NK-92 treated with Interleukin-12 subunit alpha and Interleukin-12 subunit beta, amount 100 ng/mL, for 24 hours (cell line): ENCODE measurements at regions not wholly inside any gene's neighbourhood (a gene's known extent, or its start where the extent isn't known, plus 50 kb on each side); places are given as distances from the start of the nearest gene placed in this dataset.
"Not testable (repeated sequence)": the region's sequence is repeated elsewhere in the genome, so short reads cannot be mapped to it uniquely, and the experiment has no call there.

Experiments used
- DNase-seq: peaks from one replicate; lab custom pipeline; 2025; lab: John Stamatoyannopoulos, UW

DNA sequence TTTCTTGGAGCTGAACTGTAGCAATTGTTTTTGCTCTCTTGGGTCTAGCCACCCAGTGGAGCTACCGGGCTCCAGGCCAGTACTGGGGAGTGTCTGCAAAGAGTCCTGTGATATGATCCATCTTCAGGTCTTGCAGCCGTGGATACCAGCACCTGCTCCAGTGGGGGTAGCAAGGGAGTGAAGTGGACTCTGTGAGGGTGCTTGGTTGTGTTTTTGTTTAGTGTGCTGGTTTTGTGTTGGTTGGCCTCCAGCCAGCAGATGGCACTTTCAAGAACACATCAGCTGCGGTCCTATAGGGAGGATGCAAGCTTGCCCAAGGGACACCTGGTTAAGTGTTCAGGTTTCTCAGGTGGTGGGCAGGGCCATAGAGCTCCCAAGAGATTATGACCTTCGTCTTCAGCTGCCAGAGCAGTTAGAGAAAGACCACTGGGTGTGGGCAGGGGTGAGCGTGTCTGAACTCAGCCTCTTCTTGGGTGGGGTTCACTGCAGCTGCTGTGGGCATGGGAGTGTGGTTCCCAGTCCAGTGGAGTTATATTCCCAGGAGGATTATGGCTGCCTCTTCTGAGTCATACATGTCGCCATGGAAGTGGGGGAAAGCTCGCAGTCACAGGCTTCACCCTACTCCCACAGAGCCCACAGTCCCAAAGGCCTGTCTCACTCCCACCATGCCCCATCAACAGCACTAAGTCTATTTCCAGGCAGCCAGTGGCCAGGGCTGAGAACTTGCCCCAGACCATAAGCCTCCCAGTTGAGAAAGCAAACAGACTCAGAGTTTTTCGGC, 811.6 kb downstream of the GLUD2 start:
- DNase-seq: no peak

DNA sequence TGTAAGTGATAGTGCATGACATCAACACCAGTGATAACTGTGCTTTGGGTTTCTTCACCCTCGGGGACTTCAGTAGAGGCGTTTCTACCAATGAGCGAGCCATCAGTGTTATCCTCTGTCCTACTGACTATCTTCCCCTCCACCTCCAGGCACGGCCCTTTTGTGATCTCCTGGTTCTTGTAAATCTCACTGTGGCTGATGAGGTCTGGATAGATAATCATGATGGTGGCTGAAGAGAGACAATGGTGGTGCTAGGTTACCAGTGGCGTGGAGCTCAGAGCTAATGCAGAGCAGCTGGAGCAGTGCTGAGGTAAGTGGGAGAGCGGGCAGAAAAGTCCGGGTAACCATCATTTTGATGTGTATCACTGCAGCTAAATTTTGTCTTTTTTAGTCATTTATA, 816.6 kb downstream of the GLUD2 start:
- no peak for DNase-seq

DNA sequence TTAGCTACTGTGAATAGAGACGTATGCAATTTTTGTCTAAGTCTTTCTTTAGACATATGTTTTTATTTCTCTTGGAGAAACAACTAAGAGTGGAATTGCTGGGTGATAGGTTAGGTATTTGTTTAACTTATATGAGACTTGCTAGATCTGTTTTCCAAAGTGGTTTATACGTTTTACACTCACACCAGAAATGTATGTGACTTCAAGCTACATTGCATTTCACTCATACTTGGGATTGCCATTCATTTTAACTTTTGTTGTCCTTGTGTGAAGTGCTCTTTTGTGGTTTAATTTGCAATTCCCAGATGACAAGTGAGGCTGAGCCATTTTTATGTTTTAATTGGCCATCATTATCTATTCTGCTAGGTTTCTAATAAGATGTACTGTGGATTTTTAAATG, 817.2 kb downstream of the GLUD2 start:
- no peak for DNase-seq

DNA sequence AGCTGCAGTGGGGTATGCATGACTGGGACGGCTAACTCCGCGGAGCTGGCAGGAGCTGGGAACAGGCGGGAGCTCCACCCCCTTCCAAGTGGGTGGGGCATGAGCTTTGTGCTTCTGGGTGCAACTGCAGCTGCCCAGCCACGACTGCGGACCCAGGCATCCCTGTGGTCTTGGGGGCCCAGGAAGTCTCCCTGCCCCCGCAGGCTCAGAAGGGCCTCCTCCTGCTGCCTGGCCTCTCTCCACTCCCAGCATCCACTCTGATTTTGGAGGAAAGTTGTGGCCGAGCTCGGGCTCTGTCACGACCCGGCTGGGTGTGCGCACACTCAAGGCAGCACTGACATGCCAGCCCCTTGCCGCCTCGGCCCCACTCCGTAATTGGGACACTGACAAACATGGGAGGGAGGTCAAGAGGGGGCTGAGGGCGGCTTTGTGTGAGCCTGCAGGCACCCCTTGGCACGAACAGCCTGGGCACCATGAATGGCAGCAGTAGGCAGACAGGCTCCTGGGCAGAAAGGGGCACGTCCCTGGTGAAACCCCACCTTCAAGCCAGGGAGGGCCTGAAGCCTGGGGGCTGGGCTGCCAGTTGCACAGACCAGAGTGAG, 822.6 kb downstream of the GLUD2 start:
- DNase-seq: no peak

DNA sequence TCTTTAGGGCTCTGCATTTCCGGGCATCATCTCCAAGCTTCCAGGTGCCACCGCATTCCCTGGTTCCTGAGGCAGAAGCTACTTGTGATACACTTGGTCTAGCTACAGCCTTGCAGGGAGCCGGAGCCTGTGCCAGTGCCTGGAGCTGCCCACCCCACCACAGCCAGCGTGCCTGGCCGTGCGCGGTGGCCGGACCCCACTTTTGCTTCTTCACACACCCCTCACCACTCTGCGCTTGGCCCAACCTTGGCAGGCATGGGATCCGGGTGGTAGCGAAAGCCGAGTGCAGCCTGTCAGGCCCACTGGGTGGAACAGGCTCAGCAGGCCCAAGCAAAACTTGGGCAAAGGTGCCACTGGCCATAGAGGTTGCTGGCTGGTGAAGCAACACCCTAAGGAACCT, 823.7 kb downstream of the GLUD2 start:
- DNase-seq: no peak

DNA sequence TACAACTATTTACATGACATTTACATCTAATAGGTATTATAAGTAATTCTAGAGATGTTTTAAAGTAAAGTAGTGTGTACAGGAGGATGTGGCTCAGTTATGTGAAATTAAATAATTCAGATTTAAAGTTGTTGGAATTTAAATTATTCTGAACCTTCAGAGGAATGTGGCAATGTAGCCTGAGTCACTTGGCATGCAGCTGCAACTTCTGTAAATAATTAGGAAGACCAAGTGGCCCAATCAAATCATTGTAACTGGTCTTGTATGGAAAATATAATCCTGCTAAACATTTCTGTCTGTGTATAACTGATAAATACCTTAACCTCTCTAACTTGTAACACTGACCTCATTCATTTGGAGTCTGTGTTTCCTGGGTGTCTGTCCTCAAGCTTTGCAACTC, 828.9 kb downstream of the GLUD2 start:
- DNase-seq: no peak

DNA sequence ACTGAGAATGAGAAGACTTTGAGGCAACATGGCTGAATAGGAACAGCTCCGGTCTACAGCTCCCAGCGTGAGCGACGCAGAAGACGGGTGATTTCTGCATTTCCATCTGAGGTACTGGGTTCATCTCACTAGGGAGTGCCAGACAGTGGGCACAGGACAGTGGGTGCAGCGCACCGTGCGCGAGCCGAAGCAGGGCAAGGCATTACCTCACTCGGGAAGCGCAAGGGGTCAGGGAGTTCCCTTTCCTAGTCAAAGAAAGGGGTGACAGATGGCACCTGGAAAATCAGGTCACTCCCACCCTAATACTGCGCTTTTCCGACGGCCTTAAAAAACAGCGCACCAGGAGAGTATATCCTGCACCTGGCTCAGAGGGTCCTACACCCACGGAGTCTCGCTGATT, 829.9 kb downstream of the GLUD2 start:
- not testable (repeated sequence) for DNase-seq

DNA sequence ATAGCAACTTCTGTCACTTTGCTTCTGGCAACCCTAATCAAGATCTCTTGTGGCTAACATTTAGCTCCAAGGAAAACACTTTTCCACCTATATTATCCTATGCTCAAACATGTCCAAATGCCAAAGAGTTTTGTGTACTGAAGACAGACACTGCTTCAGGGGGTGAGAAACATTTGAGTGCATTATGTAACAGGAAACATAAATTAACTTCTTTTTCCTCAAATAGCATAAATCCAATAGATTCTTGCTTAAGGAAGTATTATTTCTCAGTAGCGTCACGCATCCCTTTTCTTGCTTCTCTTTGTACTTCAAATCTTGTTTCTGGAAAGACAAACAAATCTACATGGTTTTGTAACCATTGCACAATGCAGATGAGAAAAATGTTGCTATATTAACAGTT, 839.1 kb downstream of the GLUD2 start:
- DNase-seq: no peak

DNA sequence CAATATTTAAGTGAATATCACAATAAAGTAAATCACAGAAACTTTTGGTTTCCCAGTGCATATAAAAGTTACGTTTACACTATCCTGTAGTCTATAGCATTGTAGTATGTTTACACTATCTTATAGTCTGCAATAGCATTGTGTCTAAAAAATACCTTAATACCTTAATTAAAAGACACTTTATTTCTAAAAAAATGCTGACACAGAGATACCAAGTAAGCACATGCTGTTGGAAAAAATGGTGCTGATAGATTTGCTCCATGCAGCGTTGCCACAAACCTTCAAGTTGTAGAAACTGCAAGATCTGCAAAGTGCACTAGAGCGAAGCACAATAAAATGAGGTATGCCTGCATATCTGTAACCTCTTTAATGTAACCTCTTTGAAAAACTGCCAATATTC, 847.3 kb downstream of the GLUD2 start:
- no peak for DNase-seq

DNA sequence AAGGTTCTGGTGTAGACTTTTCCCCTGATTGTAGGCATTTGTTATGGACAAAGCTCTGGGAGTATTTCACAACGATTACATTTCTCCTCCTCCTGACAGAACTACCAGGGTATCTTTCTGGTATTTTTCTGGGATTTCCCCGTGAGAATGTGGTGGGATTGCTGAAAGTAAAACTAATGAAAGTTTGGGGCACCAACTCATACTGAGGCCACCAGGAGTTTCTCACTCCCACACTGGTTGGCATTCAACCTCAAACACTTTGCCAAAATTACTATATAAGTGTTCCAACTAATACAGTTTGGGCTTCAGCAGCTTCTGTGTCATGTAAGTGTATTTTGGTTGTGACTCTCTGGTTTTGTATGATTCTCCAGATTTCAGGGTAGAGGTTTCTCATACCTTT, 855.1 kb downstream of the GLUD2 start:
- no peak for DNase-seq

DNA sequence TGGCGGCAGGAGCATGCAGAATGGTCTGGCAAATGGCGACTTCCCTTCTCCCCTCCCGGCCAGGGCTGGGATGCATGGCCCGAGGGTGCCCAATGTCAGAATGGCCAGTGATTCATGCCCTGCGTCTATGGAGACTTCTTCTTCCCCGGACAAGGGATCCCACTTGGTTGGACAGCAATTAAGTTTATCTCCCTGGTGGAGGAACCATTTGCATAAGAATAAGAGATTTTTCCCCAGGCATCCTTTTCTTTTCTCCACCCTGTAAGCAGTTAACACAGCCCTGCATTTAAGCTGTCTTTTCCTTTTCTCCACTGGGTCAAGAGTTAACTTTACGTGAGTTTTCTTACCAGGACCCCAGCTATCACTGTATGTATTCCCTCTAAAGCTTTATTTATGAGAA, 856.6 kb downstream of the GLUD2 start:
- DNase-seq: no peak

DNA sequence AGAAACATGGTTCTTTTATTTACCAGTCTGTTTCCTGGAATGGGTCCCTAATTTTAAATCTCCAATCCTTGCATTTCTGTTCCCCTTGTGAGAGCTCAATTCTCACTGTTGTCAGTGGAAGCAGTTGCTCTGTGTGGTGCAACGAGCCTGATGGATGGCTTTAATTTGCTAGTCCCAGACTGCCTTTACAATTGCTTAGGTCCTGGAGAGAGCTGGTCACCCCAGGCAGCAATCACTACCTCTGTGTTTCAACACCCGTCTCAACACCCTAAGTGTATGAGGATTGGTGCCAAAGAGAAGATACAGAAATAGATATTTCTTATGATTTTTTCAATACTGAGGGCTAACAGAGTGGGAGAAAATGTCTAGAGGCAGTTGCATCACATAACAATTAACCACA, 873.8 kb downstream of the GLUD2 start:
- no peak for DNase-seq

DNA sequence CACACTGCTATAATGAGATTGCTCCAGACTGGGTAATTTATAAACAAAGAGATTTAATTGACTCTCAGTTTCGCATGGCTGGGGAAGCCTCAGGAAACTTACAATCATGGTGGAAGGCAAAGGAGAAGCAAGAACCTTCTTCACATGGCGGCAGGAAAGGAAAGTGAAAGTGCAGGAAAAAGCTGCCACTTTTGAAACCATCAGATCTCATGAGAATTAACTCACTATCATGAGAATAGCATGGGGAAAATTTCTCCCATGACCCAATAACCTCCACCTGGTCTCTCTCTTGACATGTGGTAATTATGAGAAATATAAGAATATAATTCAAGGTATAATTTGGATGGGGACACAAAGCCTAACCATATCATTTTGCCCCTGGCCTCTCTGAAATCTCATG, 884.2 kb downstream of the GLUD2 start:
- DNase-seq: no peak

DNA sequence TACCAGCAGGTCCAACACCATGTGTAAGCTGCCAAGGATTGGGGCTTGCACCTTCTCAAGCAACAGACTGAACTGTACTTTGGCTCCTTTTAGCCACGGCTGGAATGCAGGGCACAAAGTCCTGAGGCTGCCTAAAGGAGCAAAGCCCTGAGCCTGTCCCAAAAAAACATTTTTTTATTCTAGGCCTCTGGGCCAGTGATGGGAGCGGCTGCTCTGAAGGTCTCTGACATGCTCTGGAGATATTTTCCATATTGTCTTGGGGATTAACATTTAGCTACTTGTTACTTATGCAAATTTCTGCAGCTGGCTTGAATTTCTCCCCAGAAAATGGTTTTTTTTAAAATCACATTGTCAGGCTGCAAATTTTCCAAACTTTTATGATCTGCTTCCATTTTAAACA, 885.3 kb downstream of the GLUD2 start:
- DNase-seq: no peak

DNA sequence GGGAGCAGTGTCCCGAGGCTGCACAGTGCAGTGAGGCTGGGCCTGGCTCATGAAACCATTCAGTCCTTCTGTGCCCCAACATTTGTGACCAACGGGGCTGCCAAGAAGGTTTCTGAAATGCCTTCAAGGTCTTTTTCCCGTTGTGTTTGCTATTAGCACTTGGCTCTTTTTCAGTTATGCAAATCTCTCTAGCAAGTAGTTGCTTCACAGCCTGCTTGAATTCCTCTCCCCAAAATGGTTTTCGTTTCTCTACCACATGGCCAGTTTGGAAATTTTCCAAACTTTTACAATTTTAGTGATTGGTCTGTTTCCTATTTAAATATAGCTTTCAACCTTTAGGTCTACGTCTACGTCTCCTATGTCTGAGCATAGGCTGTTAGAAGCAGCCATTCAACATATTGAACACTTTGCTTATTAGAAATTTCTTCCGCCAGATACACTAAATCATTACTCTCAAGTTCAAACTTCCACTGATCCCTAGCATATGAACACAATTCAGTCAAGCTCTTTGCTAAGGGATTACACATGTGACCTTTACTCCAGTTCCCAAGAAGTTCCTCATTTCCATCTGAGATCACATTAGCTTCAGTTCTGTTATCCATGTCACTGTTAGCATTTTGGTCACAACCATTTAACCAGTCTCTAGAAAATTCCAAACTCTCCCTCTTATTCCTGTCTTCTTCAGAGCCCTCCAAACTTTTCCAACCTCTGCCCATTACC, 901.8 kb downstream of the GLUD2 start:
- DNase-seq: no peak

DNA sequence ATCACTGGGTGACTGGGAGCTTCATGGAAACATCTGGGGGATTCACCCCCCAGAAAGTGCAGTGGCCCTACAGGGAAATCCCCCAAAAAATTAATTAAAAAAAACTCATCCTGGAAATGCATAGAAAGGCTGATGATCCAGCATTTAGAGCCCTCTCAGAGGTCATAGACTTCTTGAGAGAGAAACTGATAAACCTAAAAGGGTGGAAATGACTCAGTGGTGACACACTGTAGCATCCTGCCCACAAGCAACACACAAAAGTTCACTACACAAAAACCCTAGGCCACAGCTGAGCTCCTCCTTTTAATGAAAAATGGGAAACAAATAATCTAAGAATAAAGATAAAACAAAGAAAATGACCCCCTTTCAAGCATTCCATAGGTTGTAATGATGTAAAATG, 911.5 kb downstream of the GLUD2 start:
- no peak for DNase-seq

DNA sequence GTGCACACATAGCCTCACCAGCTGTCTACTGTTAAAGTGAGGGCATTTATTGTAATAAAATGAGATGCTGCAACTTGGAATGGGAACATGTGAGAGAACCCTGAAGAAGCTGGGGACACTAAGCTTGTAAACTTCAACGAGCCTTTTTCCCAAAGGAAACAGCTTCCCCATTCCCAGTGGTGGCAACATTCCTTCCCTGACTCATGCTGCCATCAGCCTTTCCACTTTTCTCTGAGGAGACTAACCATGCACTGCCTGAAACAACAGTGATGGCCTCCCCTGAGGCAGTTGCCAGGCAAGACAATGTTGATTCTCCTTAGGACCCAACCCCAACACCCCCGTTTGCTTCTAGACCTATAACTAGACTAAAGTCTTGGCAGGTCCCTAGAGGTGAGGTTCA, 928.3 kb downstream of the GLUD2 start:
- no peak for DNase-seq

DNA sequence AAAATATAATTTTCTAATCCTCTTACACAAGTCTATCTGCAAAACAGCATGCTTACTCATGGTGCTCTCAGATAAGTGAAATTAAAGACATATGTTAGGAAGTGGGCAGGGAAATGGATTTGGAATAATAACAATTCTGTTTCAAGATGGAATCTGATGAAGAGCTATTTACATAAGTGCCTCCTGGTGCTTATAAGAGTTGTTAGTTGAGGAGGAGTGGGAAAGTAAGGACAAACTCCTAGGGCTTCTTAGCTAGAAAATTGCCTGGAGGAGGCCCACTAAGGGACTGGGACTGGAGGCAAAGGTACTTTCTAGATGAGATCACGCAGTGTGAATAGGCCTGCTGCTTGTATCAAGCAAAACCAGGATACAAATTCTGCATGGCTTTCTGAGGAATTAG, 939.8 kb downstream of the GLUD2 start:
- no peak for DNase-seq

DNA sequence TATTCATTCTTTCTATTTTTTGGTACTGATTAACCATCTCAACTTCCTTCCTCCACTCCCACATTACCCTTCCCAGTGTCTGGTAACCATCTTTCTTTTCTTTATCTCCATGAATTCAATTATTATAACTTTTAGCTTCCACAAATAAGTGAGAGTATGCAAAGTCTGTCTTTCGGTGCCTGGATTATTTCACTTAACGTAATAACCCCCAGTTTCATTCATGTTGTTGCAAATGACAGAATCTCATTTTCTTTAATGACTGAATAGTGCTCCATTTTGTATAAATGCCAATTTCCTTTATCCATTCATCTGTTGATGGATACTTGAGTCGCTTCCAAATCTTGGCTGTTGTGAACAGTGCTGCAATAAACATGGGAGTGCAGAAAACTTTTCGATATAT, 940.4 kb downstream of the GLUD2 start:
- no peak for DNase-seq

DNA sequence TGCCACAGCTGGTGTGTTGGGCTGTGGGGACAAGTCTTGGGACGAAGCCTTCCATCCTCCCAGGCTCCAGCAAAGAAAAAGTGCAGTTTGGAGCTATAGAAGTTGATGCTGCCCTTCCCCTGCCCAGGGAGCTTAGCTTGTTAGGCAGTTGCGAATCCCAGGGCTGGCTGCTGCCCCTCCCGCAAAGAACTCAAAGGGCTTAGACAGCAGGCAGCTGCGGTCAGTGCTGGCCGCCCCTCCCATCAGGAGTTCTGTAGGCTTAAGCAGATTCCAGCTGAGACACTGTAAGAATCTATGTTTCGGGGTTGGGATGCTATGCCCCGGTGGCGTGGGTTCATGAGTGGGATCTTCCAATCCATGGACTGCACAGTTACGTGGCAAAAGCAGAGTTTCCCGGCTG, 956.7 kb downstream of the GLUD2 start:
- no peak for DNase-seq

DNA sequence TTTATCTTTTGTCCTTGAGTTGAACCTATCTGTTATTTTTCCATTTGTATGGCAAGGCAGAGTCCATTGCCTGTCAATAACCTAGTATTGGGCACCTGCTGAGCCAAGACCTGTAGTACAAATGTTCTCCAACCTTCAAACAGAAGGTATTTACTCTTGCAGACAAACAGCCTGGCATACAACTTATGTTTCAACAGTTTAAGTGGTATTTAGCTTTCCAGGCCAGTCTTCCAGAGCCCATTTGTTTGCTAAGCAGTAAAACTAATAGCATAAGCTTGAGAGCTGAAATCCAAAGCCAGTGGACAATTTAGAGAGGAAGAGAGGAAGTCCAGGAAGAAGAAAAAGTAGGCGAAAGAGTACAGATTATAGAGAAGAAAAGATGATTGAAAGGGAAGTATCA, 979.3 kb downstream of the GLUD2 start:
- DNase-seq: no peak

DNA sequence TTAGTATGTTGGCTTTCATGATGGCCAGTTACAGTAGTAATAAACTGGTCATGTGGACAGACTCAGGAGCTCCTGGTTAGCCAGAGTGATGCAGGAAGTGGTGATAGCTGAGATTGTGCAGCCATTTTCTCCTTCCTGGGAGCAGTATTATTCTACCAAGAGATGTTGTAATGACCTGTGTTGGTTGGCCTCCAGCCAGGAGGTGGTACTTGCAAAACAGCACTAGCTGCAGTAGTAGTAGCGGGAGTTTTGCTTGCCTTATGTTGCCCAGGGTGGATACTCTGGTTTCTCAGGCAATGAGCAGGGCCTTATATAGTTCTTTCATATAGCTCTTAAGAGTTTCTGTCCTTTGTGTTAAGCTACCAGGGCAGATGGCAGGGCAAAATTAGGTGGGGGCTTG, 998.8 kb downstream of the GLUD2 start:
- no peak for DNase-seq

DNA sequence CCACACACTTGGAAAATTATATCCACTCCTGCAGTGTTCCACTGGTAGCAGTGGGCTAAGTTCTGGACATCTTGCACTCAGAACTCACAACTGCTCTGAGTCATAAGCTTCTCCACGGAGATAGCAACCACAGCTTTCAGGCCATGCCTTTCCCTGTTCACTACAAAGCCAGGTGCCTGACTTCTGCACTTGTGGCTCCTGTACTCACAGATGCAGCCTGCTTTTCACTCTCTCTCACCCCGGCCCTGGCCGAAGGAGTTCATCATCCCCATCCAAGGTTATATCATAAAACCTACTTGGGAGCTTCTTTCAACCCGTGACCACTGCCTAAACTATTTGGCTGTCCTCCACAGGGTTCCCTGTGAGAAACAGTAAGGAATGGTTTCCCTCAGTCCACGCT, 999.4 kb downstream of the GLUD2 start:
- DNase-seq: no peak

DNA sequence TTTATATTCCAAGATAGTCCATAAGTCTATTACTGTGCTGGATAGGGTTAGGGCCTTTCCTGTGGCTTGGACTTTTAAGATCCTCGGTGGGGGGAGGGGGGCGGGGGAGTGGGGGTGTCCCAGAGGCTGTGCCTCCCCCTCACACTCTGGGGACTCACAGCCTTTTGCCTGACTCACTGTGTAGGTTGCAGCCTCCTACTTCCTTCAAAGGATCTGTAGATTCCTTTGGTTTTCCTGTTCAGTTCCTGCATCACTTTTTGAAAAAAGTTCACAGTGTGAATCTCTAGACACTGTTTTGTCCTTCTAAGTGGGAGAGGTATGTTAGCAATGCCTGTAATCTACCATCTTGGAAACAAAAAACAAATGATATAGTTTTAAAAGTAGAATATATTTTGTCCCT, 999.9 kb downstream of the GLUD2 start:
- DNase-seq: no peak
